ENCODE measurements at regions not wholly inside any gene's neighbourhood (a gene's known extent, or its start where the extent isn't known, plus 50 kb on each side); places are given as distances from the start of the nearest gene placed in this dataset.

DNA sequence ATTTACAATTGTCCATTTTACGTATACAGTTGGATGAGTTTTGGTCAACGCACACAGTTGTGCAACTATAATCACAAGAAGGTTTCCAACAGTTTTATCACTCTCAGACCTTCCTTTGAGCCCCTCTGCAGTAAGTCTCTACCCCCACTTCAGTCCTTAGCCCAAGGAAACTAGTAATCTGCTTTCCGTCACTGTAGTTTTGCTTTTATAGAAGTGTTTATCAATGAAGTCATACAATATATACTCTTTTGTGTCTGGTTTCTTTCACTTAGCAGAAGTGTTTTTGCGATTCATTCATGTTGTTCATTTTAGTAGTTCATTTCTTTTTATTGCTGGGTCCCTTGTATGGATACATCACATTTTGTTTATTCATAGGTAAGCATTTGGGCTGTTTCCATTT lies 92.9 kb upstream of the PIP4K2A start:
- TF ChIP-seq POLR2A (IDR thresholded peaks at IDR 0.05) (no peak), POLR2AphosphoS5 (IDR thresholded peaks at IDR 0.05) (no peak), EP300 (IDR thresholded peaks at IDR 0.05) (no peak)
- TF ChIP-seq, protein P1, sequence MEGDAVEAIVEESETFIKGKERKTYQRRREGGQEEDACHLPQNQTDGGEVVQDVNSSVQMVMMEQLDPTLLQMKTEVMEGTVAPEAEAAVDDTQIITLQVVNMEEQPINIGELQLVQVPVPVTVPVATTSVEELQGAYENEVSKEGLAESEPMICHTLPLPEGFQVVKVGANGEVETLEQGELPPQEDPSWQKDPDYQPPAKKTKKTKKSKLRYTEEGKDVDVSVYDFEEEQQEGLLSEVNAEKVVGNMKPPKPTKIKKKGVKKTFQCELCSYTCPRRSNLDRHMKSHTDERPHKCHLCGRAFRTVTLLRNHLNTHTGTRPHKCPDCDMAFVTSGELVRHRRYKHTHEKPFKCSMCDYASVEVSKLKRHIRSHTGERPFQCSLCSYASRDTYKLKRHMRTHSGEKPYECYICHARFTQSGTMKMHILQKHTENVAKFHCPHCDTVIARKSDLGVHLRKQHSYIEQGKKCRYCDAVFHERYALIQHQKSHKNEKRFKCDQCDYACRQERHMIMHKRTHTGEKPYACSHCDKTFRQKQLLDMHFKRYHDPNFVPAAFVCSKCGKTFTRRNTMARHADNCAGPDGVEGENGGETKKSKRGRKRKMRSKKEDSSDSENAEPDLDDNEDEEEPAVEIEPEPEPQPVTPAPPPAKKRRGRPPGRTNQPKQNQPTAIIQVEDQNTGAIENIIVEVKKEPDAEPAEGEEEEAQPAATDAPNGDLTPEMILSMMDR (IDR thresholded peaks at IDR 0.05) = no peak

Measured in stomach (tissue), 4 donors.